GM23338 (cell line): ENCODE measurements at regions not wholly inside any gene's neighbourhood (a gene's known extent, or its start where the extent isn't known, plus 50 kb on each side); places are given as distances from the start of the nearest gene placed in this dataset.

ENCODE experiments used
- EZH2phosphoT487 ChIP-seq: fragments of 200-600 bp; sonication (generic); IDR thresholded peaks from one replicate; pipeline ENCODE4 v1.8.1; 2018; ENCODE audit warnings: antibody characterized with exemption; ENCODE audit not compliant: unreplicated experiment
- POLR2AphosphoS5 ChIP-seq: IDR thresholded peaks from 2 replicates; pipeline ENCODE4 v1.6.1; 2016; ENCODE audit warnings: antibody characterized with exemption, low read depth
- REST ChIP-seq: IDR thresholded peaks from one replicate; pipeline ENCODE4 v1.6.1; 2018; ENCODE audit warnings: antibody characterized with exemption; ENCODE audit not compliant: unreplicated experiment
- TF ChIP-seq, protein P1 (sequence below), 2 experiments: fragments of 200-600 bp in 1 of 2; sonication (generic) in 1 of 2; conservative IDR thresholded peaks; 2 replicates each; pipeline versions ENCODE4 v1.5.1 to v1.6.1; 2016 to 2017; ENCODE audit warnings: antibody characterized with exemption in 2 of 2, low read depth in 2 of 2, mild to moderate bottlenecking in 2 of 2, moderate library complexity in 1 of 2

DNA sequence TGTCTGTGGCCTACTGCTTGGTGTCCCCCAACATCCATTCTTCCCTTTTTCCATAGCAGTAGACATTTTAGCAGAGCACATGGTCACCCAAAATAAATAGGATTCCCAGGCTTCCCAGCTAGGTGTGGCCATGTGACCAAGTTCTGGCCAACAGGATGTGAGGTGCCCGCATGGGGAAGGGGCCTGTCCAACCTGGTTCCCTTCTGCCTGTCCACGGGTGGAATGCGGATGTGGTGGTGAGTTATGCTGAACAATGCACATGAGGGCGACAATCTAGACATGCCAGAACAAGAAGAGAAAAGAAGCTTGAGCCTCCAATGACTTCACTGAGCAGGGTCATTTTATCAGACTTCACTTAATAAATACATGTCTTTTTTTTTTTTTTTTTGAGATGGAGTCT is 77.6 kb upstream of the DLG1 start:
- TF ChIP-seq, protein P1, sequence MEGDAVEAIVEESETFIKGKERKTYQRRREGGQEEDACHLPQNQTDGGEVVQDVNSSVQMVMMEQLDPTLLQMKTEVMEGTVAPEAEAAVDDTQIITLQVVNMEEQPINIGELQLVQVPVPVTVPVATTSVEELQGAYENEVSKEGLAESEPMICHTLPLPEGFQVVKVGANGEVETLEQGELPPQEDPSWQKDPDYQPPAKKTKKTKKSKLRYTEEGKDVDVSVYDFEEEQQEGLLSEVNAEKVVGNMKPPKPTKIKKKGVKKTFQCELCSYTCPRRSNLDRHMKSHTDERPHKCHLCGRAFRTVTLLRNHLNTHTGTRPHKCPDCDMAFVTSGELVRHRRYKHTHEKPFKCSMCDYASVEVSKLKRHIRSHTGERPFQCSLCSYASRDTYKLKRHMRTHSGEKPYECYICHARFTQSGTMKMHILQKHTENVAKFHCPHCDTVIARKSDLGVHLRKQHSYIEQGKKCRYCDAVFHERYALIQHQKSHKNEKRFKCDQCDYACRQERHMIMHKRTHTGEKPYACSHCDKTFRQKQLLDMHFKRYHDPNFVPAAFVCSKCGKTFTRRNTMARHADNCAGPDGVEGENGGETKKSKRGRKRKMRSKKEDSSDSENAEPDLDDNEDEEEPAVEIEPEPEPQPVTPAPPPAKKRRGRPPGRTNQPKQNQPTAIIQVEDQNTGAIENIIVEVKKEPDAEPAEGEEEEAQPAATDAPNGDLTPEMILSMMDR (conservative IDR thresholded peaks at IDR 0.05; ENCODE audit: low read depth in 2 of 2), result no peak
- TF ChIP-seq POLR2AphosphoS5, result no peak
- TF ChIP-seq REST, result no peak
- no peak for TF ChIP-seq EZH2phosphoT487
